Naive thymus-derived CD8-positive, alpha-beta T cell (primary cell): ENCODE measurements at regions not wholly inside any gene's neighbourhood (a gene's known extent, or its start where the extent isn't known, plus 50 kb on each side); places are given as distances from the start of the nearest gene placed in this dataset.

ENCODE experiments used
- ATAC-seq, 2 donors: fragments of 150-1000 bp; cut with Tn5 transposase in 1 of 2; sonication (Bioruptor Pico), chemical (Tn5 transposase) in 1 of 2; 1 replicate in 1 of 2; 2 replicates in 1 of 2; pipeline ENCODE4 v1.10.0; 2021; ENCODE audit warnings: mild to moderate bottlenecking in 2 of 2, moderate library complexity in 2 of 2
- POLR2A ChIA-PET: fragments of 350-600 bp; sonication (Branson Sonifier 250); formaldehyde crosslinking; loops from one replicate; lab custom pipeline; 2021; ENCODE audit warnings: antibody characterized with exemption; lab: Charles Lee
- DNase-seq, 10 donors: peaks; one replicate each; pipeline versions ENCODE4 v3.0.0 to v3.0.0-alpha.2; 2020 to 2022
- H3K27ac Mint-ChIP-seq, 10 donors: one replicate each; pipeline ENCODE4 v1.8.0; 2020 to 2022; ENCODE audit warnings: mild to moderate bottlenecking in 10 of 10, mixed read lengths in 10 of 10, moderate library complexity in 4 of 10, inconsistent platforms in 1 of 10
- H3K27me3 Mint-ChIP-seq, 5 donors: one replicate each; pipeline ENCODE4 v1.8.0; 2021 to 2022; ENCODE audit warnings: mixed read lengths in 5 of 5
- H3K36me3 Mint-ChIP-seq, 3 donors: one replicate each; pipeline ENCODE4 v1.8.0; 2020 to 2022; ENCODE audit warnings: mixed read lengths in 3 of 3, mild to moderate bottlenecking in 2 of 3, inconsistent platforms in 1 of 3
- H3K4me1 Mint-ChIP-seq, 4 donors: one replicate each; pipeline ENCODE4 v1.8.0; 2021 to 2022; ENCODE audit warnings: mixed read lengths in 4 of 4
- H3K4me3 Mint-ChIP-seq, 10 donors: one replicate each; pipeline ENCODE4 v1.8.0; 2020 to 2022; ENCODE audit warnings: mild to moderate bottlenecking in 10 of 10, mixed read lengths in 10 of 10, moderate library complexity in 6 of 10, inconsistent platforms in 1 of 10
- H3K9me3 Mint-ChIP-seq, 9 donors: one replicate each; pipeline ENCODE4 v1.8.0; 2020 to 2022; ENCODE audit warnings: mixed read lengths in 9 of 9, mild to moderate bottlenecking in 3 of 9, inconsistent platforms in 1 of 9, moderate library complexity in 1 of 9

DNA sequence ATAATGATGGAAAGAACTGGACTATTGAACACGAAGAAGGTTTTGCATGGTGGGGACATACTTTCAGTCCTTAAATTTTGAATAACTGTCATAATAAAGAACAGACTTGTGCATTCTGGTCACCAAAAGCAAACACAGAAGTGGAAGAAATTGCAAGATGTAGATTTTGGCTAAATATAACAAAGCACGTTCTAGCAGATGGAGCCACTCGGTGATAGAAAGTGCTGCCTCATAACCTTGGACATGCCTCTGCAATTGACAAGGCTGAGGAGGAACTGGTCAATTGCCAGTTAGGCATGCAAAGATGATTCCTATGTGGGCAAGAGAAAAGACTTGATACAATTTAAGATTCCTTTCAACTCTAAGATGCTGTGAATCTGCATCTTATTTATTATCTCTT lies 244.1 kb upstream of the ZC3H12C start:
- H3K4me3 Mint-ChIP-seq = no peak overlapping the region
- POLR2A ChIA-PET = no interaction called here
- H3K9me3 Mint-ChIP-seq = no peaks in the 10 kb centered on the region
- DNase-seq = no peak
- no peak for ATAC-seq
- no peak overlapping the region for H3K27ac Mint-ChIP-seq
- H3K27me3 Mint-ChIP-seq = peaks cover 0 to 2% (median 0%) of the 10 kb centered on the region in 5 donors
- no peaks in the 10 kb centered on the region for H3K4me1 Mint-ChIP-seq
- H3K36me3 Mint-ChIP-seq = no peaks in the 10 kb centered on the region

DNA sequence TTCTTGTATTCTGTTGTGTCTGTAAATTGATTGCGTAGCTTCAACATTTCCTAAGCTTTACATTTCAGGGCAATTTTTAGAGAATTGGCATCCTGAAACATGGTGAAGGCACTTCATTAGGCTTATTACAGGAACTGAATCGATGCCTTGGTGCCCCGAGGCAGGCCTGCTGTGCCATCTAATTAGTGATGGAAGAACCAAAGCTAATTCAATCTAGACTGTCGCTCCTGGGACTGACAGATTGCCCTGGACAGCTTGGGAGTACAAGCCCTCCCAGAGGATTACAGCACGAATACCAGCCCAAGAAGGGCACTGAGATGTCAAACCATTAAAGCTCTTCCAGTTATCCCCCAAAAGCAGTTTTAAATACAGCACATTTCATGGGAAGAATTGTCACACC lies 243.2 kb upstream of the ZC3H12C start:
- Mint-ChIP-seq H3K36me3 (no peaks in the 10 kb centered on the region), H3K4me3 (no peak overlapping the region)

DNA sequence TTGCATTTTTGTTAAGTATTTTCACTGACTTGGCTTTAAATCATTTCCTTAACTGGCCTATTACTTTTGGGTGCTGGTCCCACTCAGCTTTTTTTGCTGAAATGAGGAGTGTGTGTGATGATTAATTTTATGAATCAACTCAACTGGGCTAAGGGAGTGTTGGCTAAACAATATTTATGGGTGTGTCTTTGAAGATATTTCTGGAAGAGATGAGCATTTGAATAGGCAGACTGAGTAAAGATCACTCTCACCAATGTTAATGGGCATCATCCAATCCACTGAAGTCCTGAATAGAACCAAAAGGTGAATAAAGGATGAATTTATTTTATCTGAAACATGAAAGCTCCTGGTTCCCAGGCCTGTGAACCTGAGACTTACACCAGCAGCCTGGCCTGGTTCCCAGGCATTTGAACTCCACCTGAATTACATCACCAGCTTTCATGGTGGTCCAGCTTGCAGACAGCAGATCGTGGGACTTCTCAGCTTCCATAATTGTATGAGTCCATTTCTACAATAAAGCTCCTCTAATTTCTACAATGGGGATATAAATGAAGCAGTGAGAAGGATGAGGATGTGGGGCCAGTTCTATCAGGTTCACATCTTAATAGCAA lies 241.3 kb upstream of the ZC3H12C start:
- POLR2A ChIA-PET = no interaction called here

More for the DNA sequence above, 243.2 kb upstream of the ZC3H12C start:
- no peaks in the 10 kb centered on the region for H3K4me1 Mint-ChIP-seq
- no peaks in the 10 kb centered on the region for H3K9me3 Mint-ChIP-seq
- POLR2A ChIA-PET = interaction anchor here (0.7 kb wide), 1 partner anchor 1992 kb away, joined by 3 read pairs; no protein-coding TSS in a partner anchor
- no peak overlapping the region for H3K27ac Mint-ChIP-seq
- H3K27me3 Mint-ChIP-seq = peaks cover 0 to 2% (median 0%) of the 10 kb centered on the region in 5 donors
- DNase-seq (no peak), ATAC-seq (no peak)

DNA sequence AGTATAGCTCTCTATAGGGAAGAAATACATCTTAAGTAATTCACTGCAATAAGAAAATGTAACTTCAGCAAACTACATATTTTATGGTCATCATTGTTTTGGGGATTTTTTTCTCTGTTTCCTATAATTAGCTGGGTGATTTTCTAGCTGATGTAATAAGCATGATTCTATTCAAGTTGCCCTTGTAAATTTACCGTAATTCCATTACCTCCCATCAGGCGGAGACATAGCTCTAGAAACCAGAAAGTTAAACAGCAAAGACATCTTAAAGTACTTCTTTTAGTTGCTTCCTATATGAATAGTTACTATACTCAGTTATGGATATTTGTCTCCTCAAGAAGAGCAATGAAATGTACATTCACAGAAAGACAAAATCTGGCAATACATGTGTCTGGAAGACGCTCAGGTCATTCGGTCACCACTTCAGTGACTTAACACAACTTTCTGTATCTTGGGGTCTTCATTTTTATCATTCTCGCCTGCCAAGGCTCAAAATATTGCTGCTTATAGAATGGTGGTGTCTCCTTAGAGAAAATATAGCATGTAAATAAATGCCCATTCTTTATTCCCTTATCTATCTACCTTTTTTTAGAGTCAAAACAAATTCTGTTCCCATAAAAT lies 239.9 kb upstream of the ZC3H12C start:
- no peaks in the 10 kb centered on the region for H3K9me3 Mint-ChIP-seq
- DNase-seq (no peak), ATAC-seq (no peak)
- H3K4me3 Mint-ChIP-seq = no peak overlapping the region
- H3K27me3 Mint-ChIP-seq = no peaks in the 10 kb centered on the region
- POLR2A ChIA-PET = no interaction called here
- no peaks in the 10 kb centered on the region for H3K36me3 Mint-ChIP-seq
- H3K4me1 Mint-ChIP-seq = no peaks in the 10 kb centered on the region
- no peak overlapping the region for H3K27ac Mint-ChIP-seq

More for the DNA sequence above, 241.3 kb upstream of the ZC3H12C start:
- Mint-ChIP-seq H3K4me3 (no peak overlapping the region), H3K27me3 (no peaks in the 10 kb centered on the region), H3K4me1 (no peaks in the 10 kb centered on the region), H3K27ac (no peak overlapping the region), H3K36me3 (no peaks in the 10 kb centered on the region), H3K9me3 (no peaks in the 10 kb centered on the region)
- DNase-seq (no peak), ATAC-seq (no peak)

DNA sequence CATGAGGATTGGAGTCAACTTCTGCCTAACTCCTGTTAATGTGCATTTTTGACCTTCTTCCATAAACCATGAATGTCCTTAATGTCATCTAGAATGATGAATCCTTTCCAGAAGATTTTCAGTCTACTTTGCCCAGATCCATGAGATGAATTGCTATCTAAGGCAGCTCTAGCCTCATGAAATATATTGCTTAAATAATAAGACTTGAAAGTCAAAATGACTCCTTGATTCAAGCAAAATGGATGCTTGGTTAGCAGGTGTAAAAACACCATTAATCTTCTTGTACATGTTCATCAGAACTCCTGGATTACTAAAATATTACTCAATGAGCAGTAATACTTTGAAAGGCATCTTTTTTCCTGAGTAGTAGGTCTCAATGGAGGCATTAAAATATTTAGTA lies 238.5 kb upstream of the ZC3H12C start:
- POLR2A ChIA-PET = no interaction called here
- Mint-ChIP-seq H3K4me1 (no peaks in the 10 kb centered on the region), H3K36me3 (no peaks in the 10 kb centered on the region), H3K4me3 (no peak overlapping the region), H3K9me3 (no peaks in the 10 kb centered on the region), H3K27ac (no peak overlapping the region), H3K27me3 (no peaks in the 10 kb centered on the region)
- DNase-seq (no peak), ATAC-seq (no peak)

DNA sequence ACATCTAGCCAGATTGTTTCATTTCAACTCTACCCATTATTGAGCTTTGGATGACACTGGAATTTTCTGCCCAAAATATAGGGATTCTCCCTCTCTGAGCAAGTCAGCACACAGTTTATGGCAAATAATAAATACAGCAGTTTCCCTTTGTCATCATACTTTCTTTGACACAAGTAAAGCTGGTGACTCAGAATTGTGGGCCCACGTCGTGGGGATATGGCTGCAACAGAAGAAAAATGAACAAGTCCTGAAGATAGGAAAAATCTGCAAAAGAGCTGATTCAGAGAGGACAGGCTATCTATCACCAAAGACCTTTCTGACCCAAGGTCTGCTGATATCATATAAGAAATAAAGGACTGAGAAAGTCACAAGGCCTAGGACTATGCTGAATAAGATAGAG lies 236.3 kb upstream of the ZC3H12C start:
- no peak overlapping the region for H3K4me3 Mint-ChIP-seq
- ATAC-seq (no peak), DNase-seq (no peak)
- no peaks in the 10 kb centered on the region for H3K36me3 Mint-ChIP-seq
- no peaks in the 10 kb centered on the region for H3K9me3 Mint-ChIP-seq
- H3K27me3 Mint-ChIP-seq = peaks cover 0 to 3% (median 0%) of the 10 kb centered on the region in 5 donors
- H3K4me1 Mint-ChIP-seq = no peaks in the 10 kb centered on the region
- H3K27ac Mint-ChIP-seq = no peak overlapping the region
- POLR2A ChIA-PET = no interaction called here

DNA sequence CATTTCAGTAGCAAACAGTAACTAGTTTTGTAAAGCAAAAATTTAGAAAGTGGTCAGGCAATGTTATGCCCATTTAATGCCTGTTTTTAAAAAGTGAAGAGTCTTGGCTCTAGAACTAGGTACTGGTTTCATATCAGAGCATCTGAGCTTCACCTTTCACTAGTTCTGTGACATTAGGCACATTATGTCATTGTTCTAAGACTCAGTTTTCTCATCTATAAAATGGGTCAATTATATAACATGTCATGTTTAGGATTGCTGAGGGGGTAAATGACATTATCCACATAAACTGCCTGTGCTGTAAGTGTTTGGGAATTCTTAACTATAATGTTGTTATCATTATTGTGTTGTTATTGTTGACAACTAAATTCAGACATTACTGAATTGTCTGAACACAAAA lies 235.6 kb upstream of the ZC3H12C start:
- no peaks in the 10 kb centered on the region for H3K4me1 Mint-ChIP-seq
- H3K4me3 Mint-ChIP-seq = no peak overlapping the region
- DNase-seq = no peak
- H3K36me3 Mint-ChIP-seq = no peaks in the 10 kb centered on the region
- H3K9me3 Mint-ChIP-seq = no peaks in the 10 kb centered on the region
- H3K27ac Mint-ChIP-seq = no peak overlapping the region
- POLR2A ChIA-PET = no interaction called here
- H3K27me3 Mint-ChIP-seq = peaks cover 0 to 3% (median 0%) of the 10 kb centered on the region in 5 donors
- no peak for ATAC-seq

DNA sequence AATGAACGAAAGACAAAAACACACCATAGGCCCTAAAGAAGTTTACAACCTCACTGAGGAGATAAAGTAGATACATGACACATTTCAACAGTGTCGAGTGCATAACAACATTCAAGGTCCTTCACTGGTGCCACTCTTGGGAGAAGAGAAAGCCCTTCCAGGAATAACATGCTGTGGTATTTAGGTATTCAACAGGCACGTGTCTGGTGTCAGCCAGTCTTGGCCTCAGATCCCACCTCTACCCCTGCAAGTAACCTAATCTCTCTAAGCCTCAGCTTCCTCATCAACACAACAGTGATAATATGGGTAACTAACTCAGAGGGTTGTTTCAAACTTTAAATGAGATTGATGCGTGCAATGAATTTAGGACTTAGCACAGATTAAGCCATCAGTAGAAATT lies 235.0 kb upstream of the ZC3H12C start:
- Mint-ChIP-seq H3K36me3 (no peaks in the 10 kb centered on the region), H3K4me1 (no peaks in the 10 kb centered on the region), H3K27ac (no peak overlapping the region), H3K9me3 (no peaks in the 10 kb centered on the region), H3K4me3 (no peak overlapping the region), H3K27me3 (peaks cover 0 to 3% (median 0%) of the 10 kb centered on the region in 5 donors)
- POLR2A ChIA-PET = no interaction called here
- no peak for DNase-seq
- no peak for ATAC-seq

DNA sequence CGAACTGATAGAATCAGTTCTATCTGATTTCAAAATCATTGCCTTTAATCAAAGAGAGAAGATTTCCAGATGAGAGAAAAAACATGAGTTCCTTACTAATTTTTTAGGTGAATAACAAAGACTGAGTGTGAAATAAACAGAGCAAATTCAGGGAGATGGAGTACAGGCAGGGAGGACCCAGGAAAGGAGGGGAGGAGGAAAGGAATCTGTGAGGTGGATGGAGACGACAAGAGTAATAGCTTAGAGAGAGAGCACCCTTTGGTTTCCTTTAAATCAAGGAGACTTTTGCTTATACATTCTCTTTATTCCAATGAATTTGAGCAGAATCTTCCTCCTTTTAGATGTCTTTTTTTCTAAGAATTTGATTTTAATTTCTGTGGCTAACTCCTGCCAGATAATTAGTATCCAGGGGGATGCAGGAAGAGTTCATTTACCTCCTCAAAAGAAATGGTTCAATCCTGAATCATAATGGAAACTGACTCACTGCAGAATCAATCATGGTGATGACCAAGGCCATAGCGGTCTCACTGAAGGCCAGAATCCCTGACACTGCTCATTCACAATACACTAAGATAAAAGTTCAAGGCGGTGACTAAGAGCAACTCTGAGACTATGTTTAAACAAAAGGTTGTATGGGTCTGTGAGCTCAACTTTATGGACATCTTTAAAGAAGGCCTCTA lies 234.0 kb upstream of the ZC3H12C start:
- Mint-ChIP-seq H3K9me3 (no peaks in the 10 kb centered on the region), H3K4me1 (no peaks in the 10 kb centered on the region), H3K27me3 (peaks cover 0 to 3% (median 0%) of the 10 kb centered on the region in 5 donors), H3K27ac (no peak overlapping the region), H3K4me3 (no peak overlapping the region), H3K36me3 (no peaks in the 10 kb centered on the region)
- POLR2A ChIA-PET = no interaction called here
- ATAC-seq = no peak
- no peak for DNase-seq

DNA sequence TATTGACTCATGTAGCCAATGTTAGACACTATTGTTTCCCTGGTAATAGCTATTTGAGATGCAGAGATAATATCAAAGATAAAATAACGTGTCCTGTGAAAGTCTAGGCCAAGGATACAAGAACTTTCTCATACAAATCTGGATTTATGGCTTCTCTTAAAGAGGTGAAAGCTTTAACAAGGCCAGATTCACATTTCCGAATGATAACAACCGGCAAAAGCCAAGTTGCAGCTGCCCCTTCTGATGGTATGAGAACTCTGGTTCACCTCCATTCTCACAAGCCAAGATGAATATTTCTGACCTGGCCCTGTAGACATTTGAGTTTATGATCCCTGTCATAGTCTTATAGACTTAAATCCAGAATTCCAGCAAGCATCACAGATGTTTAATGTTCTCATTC lies 230.4 kb upstream of the ZC3H12C start:
- Mint-ChIP-seq H3K9me3 (no peaks in the 10 kb centered on the region), H3K27ac (no peak overlapping the region), H3K27me3 (peaks cover 0 to 10% (median 0%) of the 10 kb centered on the region in 5 donors), H3K4me3 (no peak overlapping the region), H3K4me1 (no peaks in the 10 kb centered on the region), H3K36me3 (no peaks in the 10 kb centered on the region)
- POLR2A ChIA-PET = no interaction called here
- no peak for ATAC-seq
- DNase-seq = no peak

DNA sequence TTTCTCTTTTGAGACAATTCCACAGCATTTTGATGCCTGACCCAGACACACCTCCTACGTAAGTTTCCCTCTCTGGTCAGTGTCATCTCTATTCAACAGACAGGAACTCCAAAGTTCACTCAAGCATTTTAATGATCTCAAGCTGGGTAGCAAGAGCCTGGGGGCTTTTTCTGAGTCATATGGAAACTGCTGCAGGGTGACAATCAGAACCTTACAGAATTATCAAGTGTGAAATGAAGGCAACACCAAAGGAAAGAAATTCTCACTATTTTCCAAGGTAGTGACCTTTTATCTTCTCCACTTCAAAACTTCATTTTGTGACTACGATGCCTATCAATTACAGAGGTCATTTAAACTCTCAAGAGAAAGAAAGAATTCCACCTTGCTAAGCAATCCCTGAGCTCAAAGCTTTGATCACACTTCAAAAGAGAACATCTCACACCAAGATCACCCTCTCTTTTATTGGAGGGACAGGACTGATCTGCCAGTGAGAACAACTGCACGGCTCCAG lies 229.0 kb upstream of the ZC3H12C start:
- H3K27me3 Mint-ChIP-seq = peaks cover 0 to 10% (median 2%) of the 10 kb centered on the region in 5 donors
- no peak overlapping the region for H3K4me3 Mint-ChIP-seq
- H3K4me1 Mint-ChIP-seq = no peaks in the 10 kb centered on the region
- H3K36me3 Mint-ChIP-seq = no peaks in the 10 kb centered on the region
- DNase-seq (no peak), ATAC-seq (no peak)
- H3K9me3 Mint-ChIP-seq = no peaks in the 10 kb centered on the region
- no peak overlapping the region for H3K27ac Mint-ChIP-seq
- POLR2A ChIA-PET = no interaction called here

DNA sequence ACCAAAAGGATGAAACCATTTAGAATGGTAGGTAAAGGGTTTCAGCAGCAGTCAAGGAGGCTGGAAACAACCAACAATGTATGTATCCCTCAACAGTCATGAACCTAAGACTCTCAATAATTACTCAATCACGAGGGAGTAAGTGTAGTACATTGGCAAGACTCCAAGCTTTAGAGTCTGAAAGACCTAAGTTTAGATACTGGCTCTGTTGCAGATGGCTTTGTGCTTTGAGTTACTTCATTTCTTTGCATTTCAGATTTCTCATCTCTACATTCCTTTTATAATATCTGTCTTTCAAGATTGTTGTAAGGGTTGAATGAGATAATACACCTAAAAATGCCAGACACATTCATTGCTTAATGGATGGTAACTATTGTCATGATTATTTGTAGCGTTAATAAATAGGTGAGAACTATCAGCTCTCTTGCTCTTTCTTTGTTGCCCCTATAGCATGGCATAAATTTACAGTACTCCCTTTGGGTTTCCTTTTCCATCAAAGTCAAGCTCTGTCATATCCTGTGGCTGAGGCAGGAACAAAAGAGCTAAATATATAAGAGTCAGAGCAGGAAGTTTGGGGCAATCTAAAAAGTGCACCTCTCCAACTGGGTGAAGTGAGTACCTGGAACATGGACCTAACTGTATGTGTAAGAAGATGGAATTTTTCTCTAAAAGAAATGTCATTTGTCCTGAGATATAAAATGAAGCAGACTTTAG lies 228.2 kb upstream of the ZC3H12C start:
- Mint-ChIP-seq H3K9me3 (no peaks in the 10 kb centered on the region), H3K27ac (no peak overlapping the region), H3K36me3 (no peaks in the 10 kb centered on the region), H3K27me3 (peaks cover 0 to 10% (median 2%) of the 10 kb centered on the region in 5 donors), H3K4me1 (no peaks in the 10 kb centered on the region), H3K4me3 (no peak overlapping the region)
- ATAC-seq (no peak), DNase-seq (no peak)
- POLR2A ChIA-PET = no interaction called here
